SU-DHL-6 (cell line): ENCODE measurements at regions not wholly inside any gene's neighbourhood (a gene's known extent, or its start where the extent isn't known, plus 50 kb on each side); places are given as distances from the start of the nearest gene placed in this dataset.

Source experiments
- H2AFZ ChIP-seq: fragments of 200-600 bp; sonication (generic); 2 replicates; pipeline ENCODE4 v1.6.1; 2014; ENCODE audit warnings: low read depth, mild to moderate bottlenecking, moderate library complexity, mixed read lengths, antibody characterized with exemption, low read length; ENCODE audit not compliant: severe bottlenecking
- H3F3A ChIP-seq: fragments of 200-600 bp; shearing (Covaris generic); 2 replicates; pipeline ENCODE4 v1.6.0; 2016; ENCODE audit warnings: antibody characterized with exemption, mild to moderate bottlenecking; ENCODE audit not compliant: insufficient read depth
- H3K27ac ChIP-seq: fragments of 200-600 bp; sonication (generic); 2 replicates; pipeline ENCODE4 v1.5.1; 2016; ENCODE audit warnings: low read depth, mild to moderate bottlenecking, low read length, moderate library complexity, mixed read lengths
- H3K27me3 ChIP-seq: fragments of 200-600 bp; sonication (generic), shearing (Covaris generic); 2 replicates; pipeline ENCODE4 v1.6.0; 2014; ENCODE audit warnings: mild to moderate bottlenecking, low read length
- H3K36me3 ChIP-seq: fragments of 200-600 bp; sonication (generic); 2 replicates; pipeline ENCODE4 v1.6.1; 2014; ENCODE audit warnings: mild to moderate bottlenecking, low read length, mixed read lengths
- H3K4me2 ChIP-seq: fragments of 300-600, 200-600 bp; shearing (Covaris generic), sonication (generic); 2 replicates; pipeline ENCODE4 v1.6.0; 2014; ENCODE audit warnings: low read length, low read depth, mild to moderate bottlenecking; ENCODE audit not compliant: poor library complexity, severe bottlenecking
- H3K4me3 ChIP-seq: fragments of 200-600 bp; sonication (generic); 2 replicates; pipeline ENCODE4 v1.5.1; 2014; ENCODE audit warnings: antibody characterized with exemption, low read length, mild to moderate bottlenecking, mixed read lengths; ENCODE audit not compliant: insufficient read depth, poor library complexity, severe bottlenecking
- H3K79me2 ChIP-seq: fragments of 200-600 bp; sonication (generic); 2 replicates; pipeline ENCODE4 v1.6.1; 2014; ENCODE audit warnings: mild to moderate bottlenecking, low read length, moderate library complexity; ENCODE audit not compliant: insufficient read depth
- H3K9ac ChIP-seq: fragments of 200-600 bp; sonication (generic); 2 replicates; pipeline ENCODE4 v1.7.0; 2014; ENCODE audit warnings: mild to moderate bottlenecking, low read length
- H3K9me2 ChIP-seq: fragments of 200-600 bp; sonication (generic); replicated peaks from 2 replicates; pipeline ENCODE4 v1.6.1; 2014; ENCODE audit warnings: low read length; ENCODE audit not compliant: insufficient read depth
- H3K9me3 ChIP-seq: fragments of 200-600 bp; sonication (generic); 2 replicates; pipeline ENCODE4 v1.6.1; 2014; ENCODE audit warnings: low read length, mixed read lengths; ENCODE audit not compliant: insufficient read depth
- H4K20me1 ChIP-seq: fragments of 200-600 bp; sonication (generic); 2 replicates; pipeline ENCODE4 v1.6.1; 2014; ENCODE audit warnings: low read depth, mild to moderate bottlenecking, antibody characterized with exemption, low read length, moderate library complexity, mixed read lengths
- CTCF ChIP-seq: fragments of 200-600 bp; sonication (generic); IDR thresholded peaks from one replicate; pipeline ENCODE4 v1.5.1; 2017; ENCODE audit warnings: antibody characterized with exemption, mild to moderate bottlenecking, low read length, moderate library complexity; ENCODE audit not compliant: insufficient read depth, poor library complexity, severe bottlenecking
- EZH2phosphoT487 ChIP-seq: fragments of 200-600 bp; sonication (generic), shearing (Covaris generic); conservative IDR thresholded peaks from 2 replicates; pipeline ENCODE4 v1.6.1; 2018; ENCODE audit warnings: mild to moderate bottlenecking, antibody characterized with exemption, low read length, moderate library complexity, mixed read lengths

GRCh38 chr10:78902815-78903214 lies 166.0 kb upstream of the ZMIZ1 start:
- no peaks in the 10 kb centered on the region for H3K79me2 ChIP-seq
- H3K9ac ChIP-seq: no peak overlapping the region
- H3F3A ChIP-seq: no peaks in the 10 kb centered on the region
- H3K36me3 ChIP-seq: no peaks in the 10 kb centered on the region
- no peak overlapping the region for H2AFZ ChIP-seq
- no peaks in the 10 kb centered on the region for H3K9me3 ChIP-seq
- TF ChIP-seq EZH2phosphoT487 (no peak), CTCF (no peak)
- no peaks in the 10 kb centered on the region; the same call in 1 of the 2 replicates for H4K20me1 ChIP-seq
- no peaks in the 10 kb centered on the region for H3K27me3 ChIP-seq
- H3K27ac ChIP-seq: no peak overlapping the region
- no peaks in the 10 kb centered on the region for H3K9me2 ChIP-seq
- H3K4me2 ChIP-seq: no peak overlapping the region
- no peak overlapping the region for H3K4me3 ChIP-seq

GRCh38 chr10:78903341-78903940 lies 165.3 kb upstream of the ZMIZ1 start:
- no peaks in the 10 kb centered on the region for H3K9me3 ChIP-seq
- H3K36me3 ChIP-seq: no peaks in the 10 kb centered on the region
- no peak overlapping the region for H3K4me2 ChIP-seq
- H4K20me1 ChIP-seq: no peaks in the 10 kb centered on the region; the same call in 1 of the 2 replicates
- H3F3A ChIP-seq: no peaks in the 10 kb centered on the region
- H3K79me2 ChIP-seq: no peaks in the 10 kb centered on the region
- TF ChIP-seq CTCF (no peak), EZH2phosphoT487 (no peak)
- no peak overlapping the region for H3K4me3 ChIP-seq
- no peak overlapping the region for H2AFZ ChIP-seq
- no peaks in the 10 kb centered on the region for H3K27me3 ChIP-seq
- H3K9me2 ChIP-seq: no peaks in the 10 kb centered on the region
- no peak overlapping the region for H3K9ac ChIP-seq
- no peak overlapping the region for H3K27ac ChIP-seq

DNA sequence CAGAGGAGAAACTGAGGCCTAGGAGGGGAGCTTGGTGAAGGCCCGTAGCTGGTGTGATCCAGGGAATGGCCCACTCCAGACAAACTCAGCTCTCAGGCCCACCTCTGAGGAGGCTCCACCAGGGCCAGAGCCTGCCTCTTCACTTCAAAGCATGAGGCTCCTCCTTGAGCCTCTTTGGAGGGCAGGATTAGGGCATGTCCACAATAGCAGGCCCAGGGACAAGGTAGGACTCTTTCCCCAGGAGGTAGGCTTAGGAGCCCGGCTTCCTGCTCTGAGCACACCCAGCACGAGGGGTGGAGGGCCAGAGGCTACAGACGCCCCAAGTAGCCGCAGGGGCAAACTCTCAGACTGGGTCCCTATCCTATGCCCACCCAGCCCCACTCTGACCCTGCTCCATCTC lies 164.6 kb upstream of the ZMIZ1 start:
- Histone ChIP-seq H3K4me3 (no peak overlapping the region), H3K36me3 (no peaks in the 10 kb centered on the region), H2AFZ (no peak overlapping the region), H3K9me3 (no peaks in the 10 kb centered on the region), H3K9me2 (no peaks in the 10 kb centered on the region), H3K27me3 (no peaks in the 10 kb centered on the region), H3K9ac (no peak overlapping the region), H3K27ac (no peak overlapping the region), H3K79me2 (no peaks in the 10 kb centered on the region), H4K20me1 (no peaks in the 10 kb centered on the region; the same call in 1 of the 2 replicates), H3F3A (no peaks in the 10 kb centered on the region), H3K4me2 (no peak overlapping the region)
- no peak for TF ChIP-seq EZH2phosphoT487
- TF ChIP-seq CTCF: no peak
